ENCODE measurements at regions not wholly inside any gene's neighbourhood (a gene's known extent, or its start where the extent isn't known, plus 50 kb on each side); places are given as distances from the start of the nearest gene placed in this dataset.

GRCh38 chr9:21685502-21685901 lies 116.9 kb upstream of the MTAP start:
- DNase-seq (ENCODE audit: low spot score): no peak
- no peak for ATAC-seq (ENCODE audit: insufficient number of reproducible peaks, low FRiP score, low read depth)
- no peak overlapping the region for H3K27ac ChIP-seq

GRCh38 chr9:21686738-21687137 lies 115.7 kb upstream of the MTAP start:
- Histone ChIP-seq H3K27ac (no peak overlapping the region), H3K27me3 (replicated peaks; ENCODE audit: insufficient read depth) (no peaks in the 10 kb centered on the region), H3K4me1 (ENCODE audit: control insufficient read depth in 1 of 2, low read depth in 2 of 2) (no peaks in the 10 kb centered on the region), H3K36me3 (no peaks in the 10 kb centered on the region), H3K9me3 (no peaks in the 10 kb centered on the region), H3K4me3 (no peak overlapping the region)
- no peak for TF ChIP-seq CTCF (IDR thresholded peaks at IDR 0.05)
- ATAC-seq (ENCODE audit: insufficient number of reproducible peaks, low FRiP score, low read depth) (no peak), DNase-seq (ENCODE audit: low spot score) (no peak)

More at GRCh38 chr9:21685502-21685901, 116.9 kb upstream of the MTAP start:
- TF ChIP-seq CTCF (IDR thresholded peaks at IDR 0.05): no peak
- no peaks in the 10 kb centered on the region for H3K9me3 ChIP-seq
- no peaks in the 10 kb centered on the region for H3K36me3 ChIP-seq
- no peaks in the 10 kb centered on the region for H3K27me3 ChIP-seq (replicated peaks; ENCODE audit: insufficient read depth)
- no peaks in the 10 kb centered on the region for H3K4me1 ChIP-seq (ENCODE audit: control insufficient read depth in 1 of 2, low read depth in 2 of 2)
- H3K4me3 ChIP-seq: no peak overlapping the region

DNA sequence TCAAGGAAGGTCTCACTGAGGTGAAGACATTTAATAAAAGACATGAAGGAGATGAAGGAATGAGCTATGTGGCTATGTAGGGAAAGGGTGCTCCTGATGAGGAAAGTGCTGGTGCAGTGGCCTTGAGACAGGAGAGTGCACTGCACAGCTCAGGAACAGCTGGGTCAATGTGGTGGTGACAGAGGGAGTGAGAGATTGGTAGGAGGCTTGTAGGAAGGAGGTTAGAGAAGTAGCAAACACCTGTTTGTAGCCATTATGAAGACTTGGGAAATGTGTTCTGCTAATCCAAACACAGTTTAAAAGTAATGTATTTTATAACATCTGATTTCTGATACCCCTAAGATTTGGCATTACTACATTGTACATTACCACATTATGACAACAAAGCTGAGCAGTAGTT lies 115.1 kb upstream of the MTAP start:
- TF ChIP-seq CTCF (IDR thresholded peaks at IDR 0.05): no peak
- no peaks in the 10 kb centered on the region for H3K4me1 ChIP-seq (ENCODE audit: control insufficient read depth in 1 of 2, low read depth in 2 of 2)
- ATAC-seq (ENCODE audit: insufficient number of reproducible peaks, low FRiP score, low read depth): no peak
- H3K27ac ChIP-seq: no peak overlapping the region
- DNase-seq (ENCODE audit: low spot score): no peak
- H3K27me3 ChIP-seq (replicated peaks; ENCODE audit: insufficient read depth): no peaks in the 10 kb centered on the region
- H3K4me3 ChIP-seq: no peak overlapping the region
- H3K9me3 ChIP-seq: no peaks in the 10 kb centered on the region
- H3K36me3 ChIP-seq: no peaks in the 10 kb centered on the region

DNA sequence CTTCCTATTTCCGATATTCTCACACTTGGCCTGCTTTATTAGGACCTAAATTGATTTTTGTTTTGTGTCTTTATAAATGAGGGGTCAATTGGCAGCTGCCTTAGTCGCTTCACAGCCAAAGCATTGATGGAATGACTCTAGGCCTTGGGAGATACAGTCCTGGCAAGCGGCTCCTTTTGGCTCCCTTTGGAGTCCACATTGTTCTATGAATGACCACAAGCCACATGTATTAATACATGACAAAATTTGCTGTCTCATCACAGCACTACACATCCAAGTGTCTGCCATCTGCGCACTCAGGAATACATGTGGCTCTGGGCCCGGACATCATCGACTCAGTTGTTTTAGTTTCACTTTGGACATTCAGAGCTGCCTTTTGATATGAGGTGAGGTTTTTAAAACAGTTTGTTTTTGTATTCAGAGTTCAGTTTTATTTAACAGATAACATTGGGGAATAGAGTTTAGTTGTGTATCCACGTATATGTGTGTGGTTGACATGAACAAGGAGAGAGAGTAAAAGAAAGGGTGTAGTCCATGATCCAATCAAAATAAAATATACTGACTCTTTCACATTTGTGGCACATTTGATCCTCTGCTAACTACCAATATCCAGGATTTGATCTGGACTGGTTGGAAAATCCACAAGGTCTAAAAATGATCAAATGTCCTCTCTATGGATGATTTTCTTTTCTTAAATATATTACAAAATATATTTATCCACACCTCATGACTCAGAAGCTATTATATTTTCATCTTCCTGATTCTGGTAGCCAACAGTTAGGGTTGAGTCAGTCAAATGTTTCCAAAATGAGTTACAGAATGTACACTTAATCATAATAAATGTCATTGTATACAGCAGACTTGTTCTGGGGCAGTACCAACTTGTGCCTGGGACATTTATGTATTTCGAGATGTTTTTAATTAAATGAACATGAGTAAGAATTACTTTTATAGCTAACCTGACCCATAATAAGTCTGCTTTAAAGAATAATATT lies 114.0 kb upstream of the MTAP start:
- ATAC-seq (ENCODE audit: insufficient number of reproducible peaks, low FRiP score, low read depth): no peak
- H3K4me3 ChIP-seq: no peak overlapping the region
- H3K9me3 ChIP-seq: no peaks in the 10 kb centered on the region
- no peak overlapping the region for H3K27ac ChIP-seq
- H3K36me3 ChIP-seq: no peaks in the 10 kb centered on the region
- no peak for DNase-seq (ENCODE audit: low spot score)
- no peaks in the 10 kb centered on the region for H3K27me3 ChIP-seq (replicated peaks; ENCODE audit: insufficient read depth)
- no peaks in the 10 kb centered on the region for H3K4me1 ChIP-seq (ENCODE audit: control insufficient read depth in 1 of 2, low read depth in 2 of 2)
- no peak for TF ChIP-seq CTCF (IDR thresholded peaks at IDR 0.05)

DNA sequence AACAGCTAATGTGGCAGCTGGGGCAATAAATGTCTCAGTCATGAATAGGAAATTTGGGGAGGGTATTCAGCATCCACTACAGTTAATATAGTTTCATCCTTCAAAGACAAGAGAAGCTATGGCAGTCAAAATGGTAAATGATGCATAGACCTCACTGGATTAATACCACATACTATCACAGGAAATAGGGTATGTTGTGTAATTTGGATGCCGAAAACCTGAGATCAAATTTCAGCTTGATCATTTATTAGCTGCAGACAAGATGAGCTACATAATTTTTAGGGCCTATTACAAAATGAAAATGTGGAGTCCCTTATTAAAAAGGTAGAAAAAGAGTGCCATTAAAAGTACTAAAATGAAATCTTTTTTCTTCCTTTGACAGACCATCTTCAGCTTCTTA lies 112.6 kb upstream of the MTAP start:
- TF ChIP-seq CTCF (IDR thresholded peaks at IDR 0.05): no peak
- H3K27me3 ChIP-seq (replicated peaks; ENCODE audit: insufficient read depth): no peaks in the 10 kb centered on the region
- no peaks in the 10 kb centered on the region for H3K9me3 ChIP-seq
- H3K4me1 ChIP-seq (ENCODE audit: control insufficient read depth in 1 of 2, low read depth in 2 of 2): no peaks in the 10 kb centered on the region
- no peak for DNase-seq (ENCODE audit: low spot score)
- H3K36me3 ChIP-seq: no peaks in the 10 kb centered on the region
- no peak for ATAC-seq (ENCODE audit: insufficient number of reproducible peaks, low FRiP score, low read depth)
- H3K4me3 ChIP-seq: no peak overlapping the region
- H3K27ac ChIP-seq: no peak overlapping the region
